Forelimb muscle (tissue), 1 donor: ENCODE measurements at regions not wholly inside any gene's neighbourhood (a gene's known extent, or its start where the extent isn't known, plus 50 kb on each side); places are given as distances from the start of the nearest gene placed in this dataset.

Experiments
- DNase-seq: peaks from one replicate; pipeline ENCODE4 v3.0.0-alpha.2; 2013; ENCODE audit warnings: low read depth

DNA sequence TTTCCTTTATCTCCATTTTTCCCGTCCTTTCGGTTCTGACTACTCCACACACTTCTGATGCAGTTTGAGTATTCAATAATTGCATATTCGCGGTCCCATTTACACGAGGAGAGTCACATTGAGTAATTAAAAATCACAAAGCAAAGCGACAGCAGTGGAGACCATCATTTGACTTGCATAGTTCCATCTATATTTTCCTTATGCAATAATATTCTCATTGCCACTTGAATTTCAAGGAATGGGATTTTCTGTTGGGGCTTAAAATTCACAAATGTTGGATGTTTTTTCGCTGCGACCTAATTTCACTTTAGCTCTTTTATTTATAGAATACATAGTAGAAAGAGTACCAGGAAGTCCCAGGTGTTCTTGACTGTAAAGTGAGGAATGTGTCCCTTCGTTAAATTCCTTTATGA is 186.8 kb downstream of the ZEB2 start:
- no peak for DNase-seq

GRCh38 chr2:144332356-144333142 is 187.4 kb downstream of the ZEB2 start:
- DNase-seq = peak; percentile 86

- DNase-seq = no peak
Measured at GRCh38 chr2:144331674-144332355, 188.1 kb downstream of the ZEB2 start.

DNA sequence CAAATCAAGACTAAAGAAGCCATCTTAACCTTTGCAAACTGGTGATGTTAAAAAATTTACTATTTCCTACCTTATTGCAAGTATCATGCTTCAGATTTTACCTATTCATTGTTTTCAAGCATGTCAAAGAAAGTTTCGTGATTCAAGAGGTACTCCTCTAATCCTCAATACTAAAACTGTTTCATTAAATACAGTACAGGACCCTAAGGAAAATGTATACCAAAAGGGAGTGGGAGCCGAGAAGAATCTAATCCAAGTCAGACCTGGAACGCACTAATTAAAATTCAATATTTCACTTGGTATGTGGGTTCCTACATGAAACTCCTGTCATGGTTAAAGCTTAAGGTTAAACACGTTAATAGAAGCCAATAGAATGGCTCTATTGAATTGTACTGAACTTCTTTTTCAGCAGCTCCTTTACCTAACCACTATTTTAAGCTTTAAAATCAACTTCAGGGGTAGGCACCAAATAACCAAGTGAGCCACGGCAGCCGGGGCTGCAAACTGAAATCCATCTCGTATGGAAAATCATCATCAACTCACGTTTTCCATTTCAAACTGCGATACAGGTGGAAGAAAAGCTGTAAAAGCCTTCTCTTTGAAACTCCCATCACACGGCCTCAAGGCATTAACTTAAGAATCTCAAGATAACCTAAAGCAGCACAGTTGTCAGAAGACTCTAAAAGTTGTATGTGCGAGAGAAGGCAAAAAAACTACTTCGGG is 188.8 kb downstream of the ZEB2 start:
- DNase-seq = no peak

GRCh38 chr2:144329472-144329871 is 190.4 kb downstream of the ZEB2 start:
- no peak for DNase-seq

- no peak for DNase-seq
Measured at GRCh38 chr2:144328938-144329337, 191.0 kb downstream of the ZEB2 start.

DNA sequence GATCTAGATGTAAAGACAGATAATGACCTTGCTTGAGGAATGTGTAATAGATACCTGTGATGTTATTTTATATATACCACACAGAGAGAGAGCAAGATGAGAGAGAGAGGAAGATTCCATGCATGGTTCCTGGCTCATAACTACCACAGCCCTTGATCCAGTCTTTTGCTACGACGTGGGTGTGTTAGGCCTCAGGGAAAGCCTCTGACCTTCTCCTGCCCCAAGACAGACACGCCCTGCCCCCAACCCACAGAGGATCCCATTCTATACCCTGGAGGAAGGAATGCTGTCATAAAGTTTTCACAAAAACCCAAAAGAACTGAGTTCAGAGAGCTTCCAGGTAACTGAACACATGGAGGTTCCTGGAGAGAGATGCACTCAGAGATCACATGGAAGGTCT is 193.1 kb downstream of the ZEB2 start:
- DNase-seq = no peak

- no peak for DNase-seq
Measured at GRCh38 chr2:144325086-144325485, 194.8 kb downstream of the ZEB2 start.

DNA sequence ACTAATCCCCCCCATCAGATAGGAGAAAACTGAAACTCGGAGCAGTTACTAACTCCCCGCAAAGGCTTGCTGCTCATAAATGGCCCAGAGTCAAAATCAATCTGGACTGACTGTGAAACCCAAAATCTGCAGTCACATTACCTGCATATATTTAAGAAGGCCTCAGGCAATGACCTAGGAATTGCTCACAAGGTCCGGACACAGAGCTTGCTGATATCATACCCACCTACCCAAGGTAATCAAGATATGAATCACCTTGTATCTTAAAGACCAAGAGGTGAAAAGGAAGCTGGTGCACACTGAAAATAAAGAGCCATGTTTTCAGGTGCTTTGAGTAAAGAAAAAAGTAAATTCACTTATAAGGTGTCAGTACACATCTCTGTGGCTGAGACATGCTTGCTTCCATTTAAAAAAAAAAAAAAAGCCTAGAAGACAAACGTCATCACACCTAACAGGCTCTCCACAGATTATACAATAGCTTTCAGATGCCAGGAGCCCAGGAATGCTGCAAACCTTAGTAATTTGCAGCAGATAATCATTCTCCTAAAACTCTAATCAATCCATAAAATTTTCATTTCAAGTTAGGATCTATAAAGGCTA is 195.4 kb downstream of the ZEB2 start:
- DNase-seq = no peak

DNA sequence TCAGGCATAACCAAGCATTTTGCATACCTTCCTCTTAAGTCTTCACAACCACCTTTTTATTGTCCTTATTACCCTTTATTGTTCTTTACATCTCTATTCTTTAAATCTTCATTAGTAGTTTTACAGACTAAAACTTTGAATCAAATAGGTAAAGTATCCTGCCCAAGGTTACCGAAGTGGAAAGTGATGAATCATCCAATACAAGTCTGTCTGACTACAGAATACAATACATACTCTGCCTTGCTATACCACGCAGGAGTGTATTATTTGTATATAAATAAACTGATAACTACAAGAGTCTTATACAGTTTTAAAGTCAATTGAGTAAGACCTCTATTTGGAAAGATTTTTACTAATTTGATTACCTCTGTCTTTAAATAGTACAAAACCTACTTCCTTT is 196.0 kb downstream of the ZEB2 start:
- no peak for DNase-seq

DNA sequence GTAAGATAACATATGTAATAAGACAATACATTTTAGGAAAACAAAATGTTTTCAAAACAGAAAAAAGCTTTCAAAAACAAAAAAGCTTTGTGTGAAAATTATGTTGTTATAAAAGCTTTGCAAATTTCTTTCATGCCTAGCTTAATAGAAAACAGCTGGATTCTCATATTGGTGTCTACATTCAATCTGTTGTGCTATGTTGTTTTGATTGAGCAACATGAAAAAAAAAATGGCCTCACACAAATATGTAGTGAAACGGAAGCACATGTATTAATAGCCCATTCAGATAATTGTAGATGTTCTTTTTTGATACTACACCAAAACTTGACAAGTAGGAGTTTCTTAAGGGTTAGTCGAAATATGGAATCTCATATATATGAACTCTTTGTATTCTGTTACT is 197.5 kb downstream of the ZEB2 start:
- DNase-seq = no peak

GRCh38 chr2:144320491-144320890 is 199.4 kb downstream of the ZEB2 start:
- no peak for DNase-seq

GRCh38 chr2:144317071-144317738 is 202.7 kb downstream of the ZEB2 start:
- DNase-seq = no peak

DNA sequence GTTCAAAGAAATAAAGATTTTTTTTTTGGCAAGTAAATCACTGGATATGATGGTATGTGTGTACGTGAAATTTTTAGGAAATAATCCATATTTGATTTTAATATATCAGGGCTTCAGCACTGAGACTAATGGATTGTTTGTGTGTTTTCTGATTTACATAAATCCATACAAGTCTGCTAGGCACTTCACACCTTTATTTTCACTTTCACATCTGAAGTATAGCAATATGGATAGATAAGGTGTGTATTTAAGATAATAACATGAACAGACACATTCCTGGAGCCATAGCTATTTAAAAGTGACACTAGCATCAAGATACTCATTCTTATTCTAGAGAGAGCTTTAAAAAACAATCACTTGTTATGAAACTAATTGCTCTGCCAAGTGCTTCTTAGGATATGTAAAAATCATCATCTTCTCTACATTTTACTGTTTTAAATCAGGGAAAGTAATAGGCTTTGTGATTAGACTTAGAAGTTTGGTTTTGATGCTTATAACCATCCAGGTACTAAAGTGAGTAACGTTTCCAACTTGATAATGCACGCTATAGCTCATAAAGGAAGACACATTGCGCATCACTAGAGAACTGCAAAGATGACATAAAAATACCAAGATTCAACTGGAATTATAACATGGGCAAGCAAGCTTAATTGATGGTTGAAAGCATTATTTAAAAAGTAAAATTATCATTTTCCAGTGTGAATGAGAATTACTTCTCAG is 208.9 kb downstream of the ZEB2 start:
- DNase-seq = no peak

DNA sequence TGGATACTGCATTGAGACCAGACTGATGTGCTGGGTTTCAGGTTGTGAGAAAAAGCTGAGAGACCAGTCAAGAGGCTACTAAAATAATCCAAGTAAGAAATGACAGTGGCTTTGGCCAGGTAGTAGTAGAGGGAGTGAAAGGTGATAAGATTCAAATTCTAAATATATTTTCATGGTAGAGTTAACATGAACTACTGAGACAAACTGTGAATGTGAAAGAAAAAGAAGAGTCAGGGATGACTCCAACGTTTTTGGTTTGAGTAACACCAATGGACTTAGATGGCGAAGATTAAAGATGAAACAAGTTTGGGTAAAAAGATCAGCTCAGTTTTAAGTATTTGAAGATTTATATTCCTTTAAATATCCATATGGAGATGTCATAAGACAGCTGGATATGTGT is 209.4 kb downstream of the ZEB2 start:
- no peak for DNase-seq

DNA sequence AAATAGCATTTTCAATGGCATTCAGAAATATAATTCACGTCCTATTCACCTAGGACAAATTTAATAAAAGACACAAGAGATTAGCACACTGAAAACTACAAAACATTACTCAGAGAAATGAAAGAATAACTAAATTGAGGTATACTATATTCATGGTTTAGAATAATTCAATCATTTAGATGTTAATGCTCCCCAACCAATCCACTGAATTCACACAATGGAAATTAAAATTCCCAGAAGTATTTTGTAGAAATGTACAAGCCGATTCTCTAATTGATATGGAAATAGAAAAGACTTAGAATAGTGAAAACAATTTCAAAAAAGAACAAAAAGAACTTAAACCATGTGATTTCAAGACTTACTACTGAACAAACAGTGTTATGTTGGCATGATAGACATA is 212.2 kb downstream of the ZEB2 start:
- DNase-seq = no peak

- no peak for DNase-seq
Measured at GRCh38 chr2:144304202-144304601, 215.7 kb downstream of the ZEB2 start.

DNA sequence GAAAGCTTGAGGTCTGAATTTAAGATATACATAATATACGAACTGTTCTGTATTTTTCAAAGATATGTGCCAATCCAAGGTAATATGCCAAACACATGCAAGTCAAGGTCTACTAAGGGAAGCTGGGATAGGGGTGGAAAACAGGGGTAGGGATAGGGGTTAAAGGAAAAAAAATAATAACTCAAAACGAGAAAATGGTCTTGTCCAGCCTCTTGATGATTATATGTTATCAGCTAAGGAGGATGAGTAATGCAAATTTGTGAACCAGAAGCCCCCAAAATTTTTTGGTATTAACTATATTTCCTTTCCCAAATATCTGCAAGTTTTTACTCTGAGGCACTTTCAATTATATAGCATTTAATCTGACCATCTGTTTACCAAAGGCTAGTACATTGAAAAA is 219.3 kb downstream of the ZEB2 start:
- no peak for DNase-seq

DNA sequence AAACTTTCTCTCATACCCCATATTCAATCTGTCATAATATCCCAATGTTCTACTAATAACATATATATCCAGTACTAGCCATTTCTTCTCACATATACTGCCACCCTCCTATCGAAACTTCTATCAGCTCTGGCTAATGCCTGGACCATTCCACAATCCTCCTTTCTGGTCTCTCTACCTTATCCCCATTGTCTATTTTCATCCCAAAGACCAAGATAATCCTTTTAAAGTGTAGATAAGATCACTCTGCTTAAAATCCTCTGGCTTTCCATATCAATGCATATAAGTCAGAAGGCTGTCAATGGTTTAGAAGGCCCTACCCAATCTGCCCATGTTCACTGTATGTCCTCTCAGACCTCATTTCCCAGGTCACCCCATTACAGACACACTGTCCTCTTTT is 229.6 kb downstream of the ZEB2 start:
- no peak for DNase-seq

DNA sequence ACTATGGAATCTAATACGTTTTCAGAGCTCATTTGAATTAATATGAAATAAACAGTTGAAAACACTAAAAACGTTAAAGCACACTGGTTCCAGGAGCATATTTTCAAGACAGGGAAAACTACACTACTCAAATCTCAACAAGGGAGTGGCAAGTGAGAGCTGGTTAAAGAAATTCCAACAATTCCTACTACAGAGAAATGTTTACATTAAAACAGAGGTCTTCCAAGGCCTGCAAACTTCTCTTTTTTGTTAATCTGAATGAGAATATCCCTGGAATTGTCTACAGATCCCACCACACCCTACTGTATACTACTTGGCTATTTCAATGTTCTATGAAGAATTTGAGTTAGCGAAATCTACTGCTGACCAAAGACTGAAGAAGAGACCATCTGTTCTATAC is 231.5 kb downstream of the ZEB2 start:
- DNase-seq = no peak

DNA sequence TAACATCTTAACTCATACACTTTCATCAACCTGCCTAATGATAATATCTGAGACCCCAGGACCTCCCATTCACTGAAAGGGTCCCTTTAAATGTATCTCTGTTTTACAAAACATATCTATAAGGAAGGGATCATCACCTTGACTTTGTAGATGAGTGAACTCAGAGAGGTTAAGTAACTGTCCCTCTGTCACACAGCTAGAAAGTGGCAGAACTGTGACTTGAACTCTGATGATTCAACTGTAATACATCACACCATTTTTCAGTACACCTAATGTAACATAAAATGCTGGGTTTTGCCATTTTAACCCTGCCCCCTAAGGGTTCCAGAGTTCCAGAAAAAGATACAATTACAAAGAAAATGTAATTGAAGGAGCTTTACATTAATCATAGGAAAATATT is 234.6 kb downstream of the ZEB2 start:
- DNase-seq = no peak
